HPDE6-E6E7 (cell line): ENCODE measurements at regions not wholly inside any gene's neighbourhood (a gene's known extent, or its start where the extent isn't known, plus 50 kb on each side); places are given as distances from the start of the nearest gene placed in this dataset.
"Not testable (repeated sequence)": the region's sequence is repeated elsewhere in the genome, so short reads cannot be mapped to it uniquely, and the experiment has no call there.

Experiments used
- DNase-seq: peaks from one replicate; pipeline ENCODE4 v3.0.0; 2011; ENCODE audit warnings: missing footprints; ENCODE audit errors: extremely low spot score

GRCh38 chr9:102506406-102506805, 488.7 kb upstream of the CYLC2 start:
- no peak for DNase-seq

DNA sequence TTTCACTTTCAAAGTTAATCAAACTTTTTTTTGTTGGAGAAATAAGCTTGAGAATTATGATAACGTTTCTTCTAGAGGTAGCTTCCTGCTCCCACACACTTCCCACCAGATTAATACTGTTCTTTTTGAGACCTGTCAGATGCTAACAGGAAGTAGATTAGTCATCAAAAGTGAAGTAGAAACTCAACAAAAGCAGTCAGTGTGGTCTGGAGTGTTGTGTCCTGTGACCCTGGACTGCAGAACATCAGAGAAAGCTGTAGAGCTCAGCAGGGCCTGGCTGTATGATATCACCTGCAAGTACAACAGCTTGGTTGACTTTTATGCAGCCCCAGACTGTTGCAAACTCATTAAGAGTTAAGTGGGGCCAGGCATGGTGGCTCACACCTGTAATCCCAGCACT, 495.7 kb upstream of the CYLC2 start:
- no peak for DNase-seq

DNA sequence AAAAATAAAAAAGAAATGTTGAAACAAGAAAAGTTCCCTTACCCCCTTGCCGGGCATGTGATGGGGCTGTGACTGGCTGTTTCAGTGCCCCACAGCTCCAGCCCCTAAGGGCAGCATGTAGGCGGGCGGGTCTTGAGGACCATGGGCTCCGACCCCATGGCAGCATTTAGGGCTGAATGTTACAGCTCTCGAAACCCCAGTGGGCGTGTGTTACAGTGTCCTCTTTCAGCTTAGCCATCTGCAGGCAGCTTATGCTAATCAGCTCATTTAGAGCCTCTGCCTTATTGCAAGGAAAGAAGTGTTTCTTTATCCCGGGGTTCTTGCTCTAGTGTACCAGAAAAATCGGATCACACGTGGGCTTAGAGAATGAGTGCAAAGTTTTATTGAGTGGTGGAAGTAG, 497.4 kb upstream of the CYLC2 start:
- no peak for DNase-seq

- DNase-seq: not testable (repeated sequence)
These were observed 508.2 kb upstream of the CYLC2 start for GRCh38 chr9:102486976-102487375.

DNA sequence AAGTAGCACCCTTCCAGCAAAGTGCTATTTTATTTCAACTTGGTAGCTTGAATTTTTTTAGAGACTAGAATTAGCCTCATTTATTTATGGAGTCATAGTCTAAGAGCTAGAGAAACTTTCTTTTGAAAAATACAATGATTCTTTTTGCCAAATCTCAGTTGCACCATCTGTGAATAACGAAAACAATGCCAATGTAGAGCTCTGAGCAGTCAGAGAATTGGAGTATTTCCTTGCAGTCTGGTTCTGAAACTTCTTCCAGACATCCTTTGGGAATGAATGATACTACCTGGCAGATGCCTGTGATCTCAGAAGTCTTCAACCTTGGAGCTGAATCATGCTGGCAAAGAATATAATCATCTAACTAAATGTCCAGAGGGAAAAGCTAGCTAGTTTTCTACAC, 511.5 kb upstream of the CYLC2 start:
- no peak for DNase-seq

- no peak for DNase-seq
These were observed 512.4 kb upstream of the CYLC2 start for GRCh38 chr9:102482776-102483175.

DNA sequence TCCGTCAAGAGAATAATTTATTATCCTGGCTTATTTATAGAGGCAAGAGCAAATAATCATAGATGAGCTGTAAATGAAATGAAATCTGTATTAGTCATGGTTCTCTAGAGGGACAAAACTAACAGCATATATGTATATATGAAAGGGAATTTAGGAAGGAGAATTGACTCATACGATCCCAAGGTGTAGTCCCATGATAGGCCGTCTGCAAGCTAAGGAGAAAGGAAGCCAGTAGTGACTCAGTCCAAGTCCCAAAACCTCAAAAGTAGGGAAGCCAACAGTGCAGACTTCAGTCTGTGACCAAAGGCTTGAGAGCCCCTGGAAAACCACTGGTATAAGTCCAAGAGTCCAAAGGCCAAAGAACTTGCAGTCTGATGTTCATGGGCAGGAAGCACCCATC, 515.9 kb upstream of the CYLC2 start:
- no peak for DNase-seq

GRCh38 chr9:102474357-102474756, 520.8 kb upstream of the CYLC2 start:
- no peak for DNase-seq

DNA sequence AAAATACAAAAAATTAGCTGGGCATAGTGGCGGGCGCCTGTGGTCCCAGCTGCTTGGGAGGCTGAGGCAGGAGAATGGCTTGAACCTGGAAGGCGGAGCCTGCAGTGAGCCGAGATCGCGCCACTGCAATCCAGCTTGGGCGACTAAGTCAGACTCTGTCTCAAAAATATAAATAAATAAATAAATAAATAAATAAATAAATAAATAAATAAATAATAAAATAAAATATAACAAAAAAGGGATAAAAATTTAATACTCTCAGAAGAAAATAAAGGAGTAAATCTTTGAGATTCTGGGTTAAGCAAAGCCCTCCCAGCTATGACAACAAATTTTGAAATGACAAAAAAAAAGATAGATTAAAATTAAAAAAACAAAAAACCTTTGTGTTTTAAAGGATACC, 525.7 kb upstream of the CYLC2 start:
- DNase-seq: not testable (repeated sequence)

DNA sequence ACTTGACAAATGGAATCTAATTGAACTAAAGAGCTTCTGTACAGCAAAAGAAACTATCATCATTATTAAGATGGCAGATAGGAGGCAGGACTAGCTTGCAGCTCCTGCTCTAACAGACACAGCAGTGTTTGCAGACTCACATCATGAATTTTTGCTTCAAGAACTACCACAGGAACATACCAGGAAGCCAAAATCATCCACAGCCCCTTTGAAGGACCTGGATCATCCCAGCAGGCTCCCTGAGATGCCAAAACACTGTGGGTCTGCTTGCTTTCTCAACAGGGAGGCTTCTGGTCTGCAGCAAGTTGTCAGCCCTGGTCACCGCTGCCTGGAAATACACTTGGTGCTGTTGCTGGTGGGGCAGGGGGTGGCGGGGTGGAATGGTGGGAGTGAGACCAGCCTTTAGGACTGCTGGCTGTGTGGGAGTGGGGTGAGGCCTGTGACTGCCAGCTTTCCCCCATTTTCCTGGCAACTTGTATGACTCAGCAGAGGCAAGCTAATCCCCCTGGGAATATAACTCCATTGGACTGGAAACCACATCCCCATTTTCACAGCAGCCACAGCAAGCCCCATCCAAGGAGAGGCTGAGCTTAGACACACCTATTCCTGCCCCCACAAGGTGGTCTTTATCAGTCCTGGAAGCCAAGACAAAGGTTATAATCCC, 533.8 kb upstream of the CYLC2 start:
- DNase-seq: no peak

GRCh38 chr9:102459828-102460227, 535.3 kb upstream of the CYLC2 start:
- no peak for DNase-seq

DNA sequence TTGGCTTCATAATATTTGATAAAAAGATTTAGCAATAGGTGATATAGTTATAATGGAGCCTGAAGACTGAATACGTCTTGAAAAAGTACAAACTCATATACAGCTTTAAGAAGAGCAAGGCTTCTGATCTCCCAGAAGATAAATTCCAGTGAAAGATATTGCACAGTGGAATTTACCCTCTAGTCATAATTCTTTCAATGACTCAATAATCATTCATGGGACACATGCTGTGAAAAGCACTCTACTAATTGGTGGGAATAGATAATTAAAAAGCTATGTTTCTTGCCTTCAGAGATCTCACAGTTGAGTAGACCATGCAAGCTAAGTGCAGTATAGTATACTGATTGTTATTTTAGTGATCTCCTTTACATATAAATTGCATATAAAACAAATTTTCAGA, 538.6 kb upstream of the CYLC2 start:
- no peak for DNase-seq

DNA sequence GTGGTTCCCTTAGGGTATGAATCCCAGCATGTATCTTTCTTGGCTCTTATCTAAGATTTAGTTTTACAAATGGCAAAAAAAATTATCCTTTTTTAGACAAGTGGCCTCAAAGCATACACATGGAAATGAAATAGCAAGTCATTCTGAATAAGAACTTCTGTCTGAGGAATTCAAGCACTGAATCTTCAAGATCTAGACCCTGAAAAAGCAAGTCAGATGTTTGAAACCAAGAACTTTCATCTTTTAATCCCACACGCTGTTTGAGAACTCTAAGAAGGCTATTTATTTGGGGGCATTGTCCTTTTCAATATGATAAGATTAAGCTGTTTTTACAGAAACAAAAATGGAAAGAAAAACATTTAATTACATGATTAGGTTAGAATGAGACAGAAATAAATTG, 549.2 kb upstream of the CYLC2 start:
- no peak for DNase-seq

DNA sequence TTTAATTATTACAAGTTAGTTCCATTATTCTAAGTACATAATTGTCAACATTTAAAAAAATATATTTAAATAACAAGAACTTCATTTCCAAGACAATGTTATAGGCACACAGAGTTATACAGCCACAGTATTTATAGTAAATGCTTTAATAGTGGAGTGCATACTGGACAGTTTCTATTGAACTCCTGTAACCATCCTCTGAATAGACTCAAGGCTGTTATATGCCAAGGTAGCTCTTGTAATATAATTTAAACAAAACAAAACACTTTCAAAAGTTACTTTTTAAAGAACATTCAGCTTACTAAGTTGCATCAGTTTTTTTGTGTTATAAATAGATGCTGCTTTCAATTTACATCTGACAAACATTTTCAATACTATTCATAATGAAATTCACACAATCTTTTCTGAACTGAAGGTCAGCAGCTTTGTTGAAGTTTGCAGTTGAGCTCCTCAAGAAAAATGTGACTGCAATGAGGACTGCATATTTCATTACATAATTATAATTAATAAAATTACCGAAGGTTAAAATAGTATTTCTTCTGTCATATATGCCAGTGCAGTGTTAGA, 549.9 kb upstream of the CYLC2 start:
- no peak for DNase-seq

- no peak for DNase-seq
These were observed 555.5 kb upstream of the CYLC2 start for GRCh38 chr9:102439583-102439982.

- DNase-seq: not testable (repeated sequence)
These were observed 558.5 kb upstream of the CYLC2 start for GRCh38 chr9:102436599-102436998.

DNA sequence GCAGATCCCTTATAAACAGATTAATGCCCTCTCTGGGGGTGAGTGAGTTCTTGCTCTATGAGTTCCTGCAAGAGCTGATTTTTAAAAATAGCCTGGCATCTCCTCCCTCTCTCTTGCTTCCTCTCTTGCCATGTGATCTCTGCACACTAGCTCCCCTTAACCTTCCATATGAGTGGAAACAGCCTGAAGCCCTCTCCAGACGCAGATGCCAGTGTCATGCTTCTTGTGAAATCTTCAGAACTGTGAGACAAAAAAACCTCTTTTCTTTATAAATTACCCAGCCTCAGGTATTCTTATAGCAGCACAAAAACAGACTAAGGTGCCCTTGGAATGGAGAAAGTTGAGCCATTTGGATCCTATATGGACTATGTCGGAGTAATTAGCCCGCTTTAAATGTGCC, 559.7 kb upstream of the CYLC2 start:
- no peak for DNase-seq

- DNase-seq: no peak
These were observed 560.6 kb upstream of the CYLC2 start for GRCh38 chr9:102434545-102434944.

GRCh38 chr9:102428305-102428704, 566.8 kb upstream of the CYLC2 start:
- DNase-seq: no peak

DNA sequence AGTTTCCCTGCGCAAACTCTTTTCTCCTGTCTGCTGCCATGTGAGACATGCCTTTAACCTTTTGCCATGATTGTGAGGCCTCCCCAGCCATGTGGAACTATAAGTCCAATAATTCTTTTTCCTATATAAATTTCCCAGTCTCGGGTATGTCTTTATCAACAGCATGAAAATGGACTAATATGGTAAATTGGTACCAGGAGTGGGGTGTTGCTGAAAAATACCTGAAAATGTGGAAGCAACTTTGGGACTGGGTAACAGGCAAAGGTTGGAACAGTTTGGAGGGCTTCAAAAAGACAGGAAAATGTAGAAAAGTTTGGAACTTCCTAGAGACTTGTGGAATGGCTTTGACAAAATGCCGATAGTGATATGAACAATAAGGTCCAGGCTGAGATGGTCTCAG, 578.9 kb upstream of the CYLC2 start:
- DNase-seq: not testable (repeated sequence)

- DNase-seq: no peak
These were observed 589.8 kb upstream of the CYLC2 start for GRCh38 chr9:102405218-102405867.

GRCh38 chr9:102403514-102403913, 591.6 kb upstream of the CYLC2 start:
- DNase-seq: no peak

GRCh38 chr9:102398205-102398604, 596.9 kb upstream of the CYLC2 start:
- no peak for DNase-seq
